ENCODE measurements at regions not wholly inside any gene's neighbourhood (a gene's known extent, or its start where the extent isn't known, plus 50 kb on each side); places are given as distances from the start of the nearest gene placed in this dataset.

DNA sequence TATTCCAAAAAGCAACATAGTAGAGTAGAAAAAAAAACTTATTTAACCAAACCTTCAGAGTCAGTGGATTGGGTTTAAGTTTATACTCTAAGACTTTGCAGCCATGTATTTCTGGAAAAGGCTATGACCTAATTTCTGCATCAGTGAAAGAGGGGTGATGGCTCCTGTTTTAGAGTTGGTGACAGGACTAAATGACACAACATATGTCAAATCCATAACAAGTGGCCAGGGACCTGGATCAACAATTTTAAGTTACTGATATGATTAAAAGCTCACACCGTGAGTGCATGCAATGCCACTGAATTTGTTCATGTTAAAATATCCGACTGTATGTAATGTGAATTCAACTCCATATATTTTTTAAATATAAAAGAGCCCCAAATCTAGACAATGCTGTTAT, 390.6 kb downstream of the TNS3 start:
- TF ChIP-seq POLR2A (IDR thresholded peaks at IDR 0.05; ENCODE audit: low read depth, low read length) (no peak), PAX5 (IDR thresholded peaks at IDR 0.05; ENCODE audit: insufficient read depth, low read length, severe bottlenecking) (no peak), POLR2AphosphoS5 (IDR thresholded peaks at IDR 0.05; ENCODE audit: low read depth, low read length) (no peak)
